Left forelimb (tissue), 1 donor: ENCODE measurements at regions not wholly inside any gene's neighbourhood (a gene's known extent, or its start where the extent isn't known, plus 50 kb on each side); places are given as distances from the start of the nearest gene placed in this dataset.

Experiments used
- DNase-seq: peaks from one replicate; pipeline ENCODE4 v3.0.0-alpha.2; 2018; ENCODE audit warnings: low spot score

GRCh38 chr5:82807021-82807420 is 270.2 kb downstream of the TMEM167A start:
- no peak for DNase-seq

- DNase-seq = no peak
Measured at GRCh38 chr5:82806513-82806912, 270.7 kb downstream of the TMEM167A start.

GRCh38 chr5:82804155-82804690 is 273.0 kb downstream of the TMEM167A start:
- no peak for DNase-seq

GRCh38 chr5:82802954-82803353 is 274.2 kb downstream of the TMEM167A start:
- DNase-seq = no peak

- no peak for DNase-seq
Measured at GRCh38 chr5:82800826-82801225, 276.4 kb downstream of the TMEM167A start.

GRCh38 chr5:82799361-82800077 is 277.7 kb downstream of the TMEM167A start:
- no peak for DNase-seq

- DNase-seq = no peak
Measured at GRCh38 chr5:82798676-82799075, 278.5 kb downstream of the TMEM167A start.

- no peak for DNase-seq
Measured at GRCh38 chr5:82796643-82797416, 280.4 kb downstream of the TMEM167A start.

GRCh38 chr5:82794876-82795275 is 282.3 kb downstream of the TMEM167A start:
- no peak for DNase-seq

GRCh38 chr5:82793808-82794419 is 283.3 kb downstream of the TMEM167A start:
- no peak for DNase-seq

GRCh38 chr5:82792096-82792495 is 285.1 kb downstream of the TMEM167A start:
- no peak for DNase-seq

- no peak for DNase-seq
Measured at GRCh38 chr5:82789095-82789494, 288.1 kb downstream of the TMEM167A start.

- no peak for DNase-seq
Measured at GRCh38 chr5:82786748-82787147, 290.4 kb downstream of the TMEM167A start.

GRCh38 chr5:82785882-82786509 is 291.2 kb downstream of the TMEM167A start:
- no peak for DNase-seq

- DNase-seq = no peak
Measured at GRCh38 chr5:82785456-82785855, 291.7 kb downstream of the TMEM167A start.

GRCh38 chr5:82784521-82784920 is 292.7 kb downstream of the TMEM167A start:
- no peak for DNase-seq

- no peak for DNase-seq
Measured at GRCh38 chr5:82777106-82777505, 300.1 kb downstream of the TMEM167A start.

- DNase-seq = no peak
Measured at GRCh38 chr5:82772281-82772680, 304.9 kb downstream of the TMEM167A start.

GRCh38 chr5:82766206-82766605 is 311.0 kb downstream of the TMEM167A start:
- no peak for DNase-seq

- no peak for DNase-seq
Measured at GRCh38 chr5:82765765-82766164, 311.4 kb downstream of the TMEM167A start.

- no peak for DNase-seq
Measured at GRCh38 chr5:82760856-82761255, 316.3 kb downstream of the TMEM167A start.

GRCh38 chr5:82758881-82759280 is 318.3 kb downstream of the TMEM167A start:
- DNase-seq = no peak
